ENCODE measurements at regions not wholly inside any gene's neighbourhood (a gene's known extent, or its start where the extent isn't known, plus 50 kb on each side); places are given as distances from the start of the nearest gene placed in this dataset.

DNA sequence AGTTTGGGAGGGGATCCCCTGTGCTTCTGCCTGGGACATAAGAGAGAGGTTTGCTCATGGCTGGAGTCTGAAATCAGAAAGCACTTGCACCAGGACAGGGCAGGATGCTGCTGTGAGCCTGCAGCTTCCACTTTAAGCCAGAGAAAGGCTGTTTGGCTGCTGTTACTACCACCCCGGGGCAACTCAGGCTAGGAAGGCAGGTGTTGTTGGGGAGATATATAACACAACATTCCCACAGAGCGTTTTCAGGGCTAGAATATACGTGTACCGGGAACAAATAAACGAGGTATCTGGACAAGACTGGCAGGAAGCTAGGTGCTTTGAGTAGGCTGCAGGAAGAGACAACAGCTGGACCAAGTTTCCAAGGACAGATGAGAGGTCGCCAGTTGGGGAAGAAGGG, 313.3 kb upstream of the CCL2 start:
- no peak for TF ChIP-seq CTCF (conservative IDR thresholded peaks at IDR 0.05 in 1 of 2, IDR thresholded peaks at IDR 0.05 in 1 of 2; ENCODE audit: low read depth in 1 of 2, low read length in 2 of 2)
- TF ChIP-seq EZH2 (IDR thresholded peaks at IDR 0.05; ENCODE audit: low read length, missing control alignments) = no peak

Data from fibroblast of lung (primary cell).